GM12878 (cell line): ENCODE measurements at regions not wholly inside any gene's neighbourhood (a gene's known extent, or its start where the extent isn't known, plus 50 kb on each side); places are given as distances from the start of the nearest gene placed in this dataset.

Source experiments
- ATAC-seq: fragments of 200-7000 bp; cut with Tn5 transposase; 3 replicates; pipeline ENCODE4 v1.9.1; 2020; ENCODE audit warnings: mild to moderate bottlenecking, moderate library complexity
- BruUV-seq: library from RNA; stranded (reverse); fragments of 400-500 nt; replicated peaks from 2 replicates; lab custom pipeline; 2021; lab: Mats Ljungman, UMichigan
- CTCF ChIA-PET: fragments of 300-600 bp; sonication (Branson Sonifier 250); formaldehyde crosslinking; extraction: SDS; loops from one replicate; lab custom pipeline; 2021; ENCODE audit warnings: inconsistent platforms; lab: Yijun Ruan, JAX
- POLR2A ChIA-PET: fragments of 350-600 bp; formaldehyde crosslinking; extraction: SDS; loops from one replicate; lab custom pipeline; 2021; ENCODE audit warnings: inconsistent platforms; lab: Charles Lee
- RAD21 ChIA-PET: fragments of 300-600 bp; sonication (Branson Sonifier 250); formaldehyde crosslinking; loops from one replicate; lab custom pipeline; 2023; ENCODE audit warnings: antibody characterized with exemption; ENCODE audit not compliant: unreplicated experiment; lab: Charles Lee
- SMC1A ChIA-PET: fragments of 300-600 bp; sonication (Branson Sonifier 250); formaldehyde crosslinking; loops from one replicate; lab custom pipeline; 2023; ENCODE audit not compliant: unreplicated experiment, uncharacterized antibody; lab: Charles Lee
- DNase-seq: peaks from one replicate; pipeline ENCODE4 v3.0.0-alpha.2; 2011; ENCODE audit warnings: low read depth, low spot score
- FAIRE-seq: peaks from 3 replicates; lab custom pipeline; 2011; peaks lifted over from hg19 to GRCh38; lab: Jason Lieb, UNC
- H2AFZ ChIP-seq: 2 replicates; pipeline ENCODE4 v1.6.0; 2011; ENCODE audit warnings: low read depth, low read length, control low read depth; ENCODE audit not compliant: control insufficient read depth
- H3K27ac ChIP-seq: 2 replicates; pipeline ENCODE4 v1.5.1; 2011; ENCODE audit warnings: control low read depth; ENCODE audit not compliant: control insufficient read depth, insufficient read depth
- H3K27me3 ChIP-seq, 2 experiments: replicated peaks in 1 of 2; 2 replicates each; pipeline versions ENCODE4 v1.6.0 to v1.6.1; 2011; ENCODE audit warnings: low read length in 1 of 2; ENCODE audit not compliant: control insufficient read depth in 2 of 2, insufficient read depth in 2 of 2
- H3K36me3 ChIP-seq, 2 experiments: 2 replicates each; pipeline ENCODE4 v1.5.1; 2011; ENCODE audit warnings: low read length in 1 of 2; ENCODE audit not compliant: control insufficient read depth in 2 of 2, insufficient read depth in 2 of 2
- H3K4me1 ChIP-seq: 2 replicates; pipeline ENCODE4 v1.6.1; 2011; ENCODE audit warnings: mild to moderate bottlenecking, low read length, moderate library complexity, mixed read lengths; ENCODE audit not compliant: control insufficient read depth, insufficient read depth
- H3K4me2 ChIP-seq: 2 replicates; pipeline ENCODE4 v1.6.0; 2011; ENCODE audit warnings: control low read depth; ENCODE audit not compliant: control insufficient read depth, insufficient read depth
- H3K4me3 ChIP-seq: fragments of 200-600 bp; sonication (generic); 2 replicates; pipeline ENCODE4 v1.5.1; 2016
- H3K79me2 ChIP-seq: 2 replicates; pipeline ENCODE4 v1.6.0; 2011; ENCODE audit warnings: low read length; ENCODE audit not compliant: control insufficient read depth, insufficient read depth
- H3K9ac ChIP-seq: 2 replicates; pipeline ENCODE4 v1.8.0; 2011; ENCODE audit warnings: low read length, control low read depth, mixed read lengths; ENCODE audit not compliant: control insufficient read depth, insufficient read depth
- H3K9me3 ChIP-seq: replicated peaks from 3 replicates; pipeline ENCODE4 v1.5.1; 2011; ENCODE audit warnings: mild to moderate bottlenecking, low read length; ENCODE audit not compliant: control insufficient read depth, insufficient read depth
- H4K20me1 ChIP-seq: 2 replicates; pipeline ENCODE4 v1.6.0; 2011; ENCODE audit not compliant: control insufficient read depth, insufficient read depth
- ASH2L ChIP-seq: fragments of 300-600, 200-600 bp; sonication (generic); IDR thresholded peaks from 2 replicates; pipeline ENCODE4 v1.6.1; 2017; ENCODE audit warnings: low read depth, mild to moderate bottlenecking, borderline replicate concordance
- CBFB ChIP-seq: IDR thresholded peaks from 2 replicates; pipeline ENCODE4 v1.6.1; 2016; ENCODE audit warnings: antibody characterized with exemption, low read depth
- CREB1 ChIP-seq: IDR thresholded peaks from 2 replicates; pipeline ENCODE4 v1.6.1; 2012; ENCODE audit warnings: low read depth, mild to moderate bottlenecking, inconsistent platforms
- HDGF ChIP-seq: fragments of 450-650 bp; IDR thresholded peaks from 2 replicates; pipeline ENCODE4 v1.6.1; 2016; ENCODE audit warnings: antibody characterized with exemption
- IKZF2 ChIP-seq, 2 experiments: fragments of 450-650 bp; IDR thresholded peaks; 2 replicates each; pipeline ENCODE4 v1.6.1; 2017; ENCODE audit warnings: mild to moderate bottlenecking in 2 of 2, moderate library complexity in 2 of 2
- MXI1 ChIP-seq: fragments of 150-350 bp; IDR thresholded peaks from 2 replicates; pipeline ENCODE4 v1.6.1; 2011; ENCODE audit warnings: low read depth, mild to moderate bottlenecking, inconsistent platforms, low read length, improper control_type of control experiment
- NFYB ChIP-seq: IDR thresholded peaks from 2 replicates; pipeline ENCODE4 v1.6.1; 2011; ENCODE audit warnings: low read depth, mild to moderate bottlenecking, low read length, improper control_type of control experiment, moderate library complexity; ENCODE audit not compliant: insufficient read depth
- NR2F1 ChIP-seq: fragments of 450-650 bp; conservative IDR thresholded peaks from 2 replicates; pipeline ENCODE4 v1.6.1; 2017; ENCODE audit warnings: mild to moderate bottlenecking
- NRF1 ChIP-seq: conservative IDR thresholded peaks from 2 replicates; pipeline ENCODE4 v1.6.1; 2011; ENCODE audit warnings: mild to moderate bottlenecking, low read depth, low read length, improper control_type of control experiment
- REST ChIP-seq: IDR thresholded peaks from 2 replicates; pipeline ENCODE4 v1.6.1; 2012; ENCODE audit warnings: mild to moderate bottlenecking, low read depth, low read length
- RUNX3 ChIP-seq: IDR thresholded peaks from 2 replicates; pipeline ENCODE4 v1.6.1; 2012; ENCODE audit warnings: low read length, inconsistent platforms
- SIX5 ChIP-seq: IDR thresholded peaks from 2 replicates; pipeline ENCODE4 v1.6.1; 2011; ENCODE audit warnings: mild to moderate bottlenecking, low read depth, low read length, moderate library complexity; ENCODE audit not compliant: severe bottlenecking
- TCF3 ChIP-seq: IDR thresholded peaks from 2 replicates; pipeline ENCODE4 v1.6.1; 2012; ENCODE audit warnings: low read depth, mild to moderate bottlenecking, low read length, borderline replicate concordance; ENCODE audit not compliant: insufficient read depth
- ZNF24 ChIP-seq: fragments of 450-650 bp; IDR thresholded peaks from 2 replicates; pipeline ENCODE4 v1.6.1; 2017; ENCODE audit warnings: antibody characterized with exemption, mild to moderate bottlenecking
- WGBS: methylation state at CpG from one replicate; pipeline ENCODE4 v1.1.6; 2016; ENCODE audit warnings: low lambda C conversion rate; ENCODE audit not compliant: insufficient replicate concordance, insufficient coverage; ENCODE audit errors: missing lambda C conversion rate; 5-methylcytosine and 5-hydroxymethylcytosine counted together
- in situ Hi-C: fragments of 300-500 bp; cut with MboI; formaldehyde crosslinking; loops from 9 replicates; pipeline ENCODE4 v1.14.3; 2018; ENCODE audit warnings: mixed read lengths
- intact Hi-C: fragments of 100-400 bp; cut with micrococcal nuclease; formaldehyde crosslinking; loops from one replicate; pipeline ENCODE4 v1.14.2; 2022; ENCODE audit not compliant: unreplicated experiment
- TF ChIP-seq, protein P1 (sequence below), 3 experiments: IDR thresholded peaks in 2 of 3; conservative IDR thresholded peaks in 1 of 3; 2 replicates each; pipeline ENCODE4 v1.5.1; 2011; ENCODE audit warnings: low read depth in 3 of 3, low read length in 3 of 3, mild to moderate bottlenecking in 3 of 3, control low read depth in 2 of 3, moderate library complexity in 2 of 3, inconsistent platforms in 1 of 3, mixed read lengths in 1 of 3; ENCODE audit not compliant: control insufficient read depth in 2 of 3, insufficient read depth in 1 of 3; ENCODE audit errors: extremely low read depth in 1 of 3

- no peak overlapping the region for H3K9ac ChIP-seq
- no peak overlapping the region for H3K4me2 ChIP-seq
- WGBS = 0% methylated on average over 2 of the region's 2 CpGs
- no peaks in the 10 kb centered on the region for H3K79me2 ChIP-seq
- no peak overlapping the region for H3K27ac ChIP-seq
- DNase-seq (no peak), FAIRE-seq (no peak), ATAC-seq (no peak)
- no peaks in the 10 kb centered on the region for H3K4me1 ChIP-seq
- intact Hi-C loops (no loop called here), in situ Hi-C loops (no loop called here)
- H3K9me3 ChIP-seq = no peaks in the 10 kb centered on the region
- no peaks in the 10 kb centered on the region for H3K27me3 ChIP-seq
- TF ChIP-seq RUNX3 = no peak
- no peak for TF ChIP-seq NR2F1
- ChIA-PET SMC1A (no interaction called here), POLR2A (no interaction called here), CTCF (no interaction called here), RAD21 (no interaction called here)
- H4K20me1 ChIP-seq = no peaks in the 10 kb centered on the region
- H3K36me3 ChIP-seq = no peaks in the 10 kb centered on the region
- no TSS peak for BruUV-seq
- H3K4me3 ChIP-seq = no peak overlapping the region
- no peak overlapping the region for H2AFZ ChIP-seq
Observed at GRCh38 chr21:20667931-20668330, 330.3 kb upstream of the NCAM2 start.

GRCh38 chr21:20685475-20685874 is 312.7 kb upstream of the NCAM2 start:
- Histone ChIP-seq H3K79me2 (no peaks in the 10 kb centered on the region), H3K36me3 (no peaks in the 10 kb centered on the region), H2AFZ (no peak overlapping the region), H3K4me1 (no peaks in the 10 kb centered on the region), H3K4me3 (no peak overlapping the region), H3K27me3 (no peaks in the 10 kb centered on the region), H3K27ac (no peak overlapping the region), H4K20me1 (no peaks in the 10 kb centered on the region), H3K4me2 (no peak overlapping the region), H3K9me3 (no peaks in the 10 kb centered on the region), H3K9ac (no peak overlapping the region)
- ChIA-PET RAD21 (no interaction called here), CTCF (no interaction called here), POLR2A (no interaction called here), SMC1A (no interaction called here)
- ATAC-seq (no peak), DNase-seq (no peak), FAIRE-seq (no peak)
- no TSS peak for BruUV-seq
- intact Hi-C loops = no loop called here
- in situ Hi-C loops = no loop called here
- WGBS = 0% methylated on average over 1 of the region's 1 CpG
- TF ChIP-seq NFYB (no peak), ASH2L (no peak), HDGF (no peak), REST (no peak), NRF1 (no peak), IKZF2 (IDR thresholded peaks at IDR 0.05) (no peak), SIX5 (no peak), MXI1 (no peak), CREB1 (no peak), ZNF24 (no peak), TCF3 (no peak), CBFB (no peak)
- TF ChIP-seq, protein P1, sequence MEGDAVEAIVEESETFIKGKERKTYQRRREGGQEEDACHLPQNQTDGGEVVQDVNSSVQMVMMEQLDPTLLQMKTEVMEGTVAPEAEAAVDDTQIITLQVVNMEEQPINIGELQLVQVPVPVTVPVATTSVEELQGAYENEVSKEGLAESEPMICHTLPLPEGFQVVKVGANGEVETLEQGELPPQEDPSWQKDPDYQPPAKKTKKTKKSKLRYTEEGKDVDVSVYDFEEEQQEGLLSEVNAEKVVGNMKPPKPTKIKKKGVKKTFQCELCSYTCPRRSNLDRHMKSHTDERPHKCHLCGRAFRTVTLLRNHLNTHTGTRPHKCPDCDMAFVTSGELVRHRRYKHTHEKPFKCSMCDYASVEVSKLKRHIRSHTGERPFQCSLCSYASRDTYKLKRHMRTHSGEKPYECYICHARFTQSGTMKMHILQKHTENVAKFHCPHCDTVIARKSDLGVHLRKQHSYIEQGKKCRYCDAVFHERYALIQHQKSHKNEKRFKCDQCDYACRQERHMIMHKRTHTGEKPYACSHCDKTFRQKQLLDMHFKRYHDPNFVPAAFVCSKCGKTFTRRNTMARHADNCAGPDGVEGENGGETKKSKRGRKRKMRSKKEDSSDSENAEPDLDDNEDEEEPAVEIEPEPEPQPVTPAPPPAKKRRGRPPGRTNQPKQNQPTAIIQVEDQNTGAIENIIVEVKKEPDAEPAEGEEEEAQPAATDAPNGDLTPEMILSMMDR (IDR thresholded peaks at IDR 0.05 in 2 of 3, conservative IDR thresholded peaks at IDR 0.05 in 1 of 3; ENCODE audit: control insufficient read depth in 2 of 3, extremely low read depth in 1 of 3, insufficient read depth in 1 of 3, low read depth in 3 of 3, low read length in 3 of 3) = no peak
